ENCODE measurements at regions not wholly inside any gene's neighbourhood (a gene's known extent, or its start where the extent isn't known, plus 50 kb on each side); places are given as distances from the start of the nearest gene placed in this dataset.

DNA sequence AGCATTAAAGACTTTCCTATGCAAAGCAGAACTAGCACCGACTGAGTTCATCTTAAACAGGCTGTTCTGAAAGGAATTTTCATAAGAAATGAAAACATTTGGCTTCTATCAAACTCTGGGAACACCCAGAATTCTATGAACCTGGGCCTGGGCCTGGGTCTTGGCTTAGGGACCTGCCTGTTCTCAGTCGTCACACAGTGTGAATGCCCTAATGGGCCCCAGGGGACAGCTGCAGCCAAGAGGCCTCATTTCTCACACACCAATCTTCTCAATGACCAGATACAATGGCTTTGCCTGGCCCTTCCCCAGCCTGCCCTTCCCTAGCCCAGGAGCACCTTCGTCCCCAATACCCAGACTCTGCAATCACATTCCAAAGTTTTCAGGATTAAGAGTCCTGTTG is 234.9 kb upstream of the ARHGAP20 start:
- Mint-ChIP-seq H3K9me3 (peaks cover 4% of the 10 kb centered on the region), H3K27me3 (ENCODE audit: insufficient read depth) (no peaks in the 10 kb centered on the region), H3K4me3 (no peak overlapping the region)

GRCh38 chr11:110939471-110939870 is 227.2 kb upstream of the ARHGAP20 start:
- intact Hi-C loops (cut with micrococcal nuclease) = no loop called here
- Mint-ChIP-seq H3K9me3 (no peaks in the 10 kb centered on the region), H3K27me3 (ENCODE audit: insufficient read depth) (peaks cover 2% of the 10 kb centered on the region), H3K4me1 (ENCODE audit: low read depth) (no peaks in the 10 kb centered on the region), H3K27ac (no peak overlapping the region), H3K4me3 (no peak overlapping the region), H3K36me3 (ENCODE audit: low read depth) (no peaks in the 10 kb centered on the region)
- no peak for DNase-seq (ENCODE audit: low spot score)

More for the DNA sequence above, 234.9 kb upstream of the ARHGAP20 start:
- intact Hi-C loops (cut with micrococcal nuclease) = no loop called here
- no peaks in the 10 kb centered on the region for H3K4me1 Mint-ChIP-seq (ENCODE audit: low read depth)
- no peak overlapping the region for H3K27ac Mint-ChIP-seq
- H3K36me3 Mint-ChIP-seq (ENCODE audit: low read depth) = no peaks in the 10 kb centered on the region
- no peak for DNase-seq (ENCODE audit: low spot score)

DNA sequence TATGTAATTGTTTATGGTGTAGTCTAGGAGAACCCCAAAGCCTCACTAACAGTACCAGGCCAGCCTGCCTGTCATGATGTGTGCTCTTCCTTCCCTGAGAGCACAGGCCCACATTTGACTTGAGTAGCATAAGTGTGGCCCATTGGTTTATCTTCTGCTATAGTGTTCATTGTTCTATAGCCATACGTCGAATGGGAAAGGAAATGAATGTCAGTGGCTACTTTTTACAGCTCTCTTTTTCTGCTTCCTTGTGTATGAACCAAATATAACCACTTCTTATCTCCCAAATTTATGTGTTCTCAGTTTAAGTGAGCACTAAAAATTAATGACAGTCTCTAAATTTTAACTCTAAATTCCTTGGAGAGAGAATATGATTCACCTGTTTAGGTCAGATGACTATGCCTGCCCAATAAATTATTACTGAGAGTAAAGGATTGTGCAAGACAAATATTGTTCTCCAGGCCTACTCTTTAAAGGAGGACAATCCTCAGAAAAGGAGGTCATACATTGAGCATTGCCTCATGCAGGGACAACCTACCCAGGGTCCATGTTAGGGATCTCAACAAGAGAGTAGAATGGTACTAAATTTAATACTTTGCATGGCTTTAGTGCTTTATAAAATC is 222.9 kb upstream of the ARHGAP20 start:
- H3K4me1 Mint-ChIP-seq (ENCODE audit: low read depth) = no peaks in the 10 kb centered on the region
- intact Hi-C loops (cut with micrococcal nuclease) = no loop called here
- no peaks in the 10 kb centered on the region for H3K36me3 Mint-ChIP-seq (ENCODE audit: low read depth)
- no peaks in the 10 kb centered on the region for H3K9me3 Mint-ChIP-seq
- H3K4me3 Mint-ChIP-seq = no peak overlapping the region
- H3K27me3 Mint-ChIP-seq (ENCODE audit: insufficient read depth) = peaks cover 2% of the 10 kb centered on the region
- no peak for DNase-seq (ENCODE audit: low spot score)
- no peak overlapping the region for H3K27ac Mint-ChIP-seq

GRCh38 chr11:110929129-110929528 is 216.9 kb upstream of the ARHGAP20 start:
- no peaks in the 10 kb centered on the region for H3K9me3 Mint-ChIP-seq
- H3K36me3 Mint-ChIP-seq (ENCODE audit: low read depth) = no peaks in the 10 kb centered on the region
- H3K4me3 Mint-ChIP-seq = no peak overlapping the region
- no peak for DNase-seq (ENCODE audit: low spot score)
- H3K27ac Mint-ChIP-seq = no peak overlapping the region
- H3K4me1 Mint-ChIP-seq (ENCODE audit: low read depth) = no peaks in the 10 kb centered on the region
- intact Hi-C loops (cut with micrococcal nuclease) = no loop called here
- peaks cover 5% of the 10 kb centered on the region for H3K27me3 Mint-ChIP-seq (ENCODE audit: insufficient read depth)

DNA sequence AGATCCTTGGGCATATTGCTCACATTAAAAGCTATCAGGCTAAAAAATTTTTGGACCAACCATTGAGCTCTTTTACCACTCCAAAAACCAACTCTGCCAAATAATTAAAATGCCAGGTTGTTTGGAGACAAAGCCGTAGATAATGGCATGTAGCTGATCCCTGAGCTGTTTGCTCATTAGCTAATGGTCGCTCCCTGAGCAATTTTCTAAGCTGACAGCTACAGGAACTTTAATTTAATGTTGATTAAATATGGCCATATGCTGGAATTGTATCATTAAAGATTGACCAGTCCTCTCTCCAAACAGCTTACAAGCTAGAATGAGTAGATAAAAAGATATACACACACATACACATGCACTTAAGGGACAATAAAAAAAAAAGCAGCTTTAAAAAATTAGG is 216.2 kb upstream of the ARHGAP20 start:
- Mint-ChIP-seq H3K9me3 (no peaks in the 10 kb centered on the region), H3K27ac (no peak overlapping the region), H3K4me3 (no peak overlapping the region), H3K27me3 (ENCODE audit: insufficient read depth) (peaks cover 5% of the 10 kb centered on the region), H3K4me1 (ENCODE audit: low read depth) (no peaks in the 10 kb centered on the region), H3K36me3 (ENCODE audit: low read depth) (no peaks in the 10 kb centered on the region)
- DNase-seq (ENCODE audit: low spot score) = no peak
- intact Hi-C loops (cut with micrococcal nuclease) = no loop called here

- intact Hi-C loops (cut with micrococcal nuclease) = no loop called here
- no peak for DNase-seq (ENCODE audit: low spot score)
- Mint-ChIP-seq H3K27ac (no peak overlapping the region), H3K9me3 (peaks cover 3% of the 10 kb centered on the region), H3K4me1 (ENCODE audit: low read depth) (peaks cover 7% of the 10 kb centered on the region), H3K36me3 (ENCODE audit: low read depth) (no peaks in the 10 kb centered on the region), H3K27me3 (ENCODE audit: insufficient read depth) (peaks cover 5% of the 10 kb centered on the region), H3K4me3 (no peak overlapping the region)
Observed at GRCh38 chr11:110921742-110922521, 209.7 kb upstream of the ARHGAP20 start.

DNA sequence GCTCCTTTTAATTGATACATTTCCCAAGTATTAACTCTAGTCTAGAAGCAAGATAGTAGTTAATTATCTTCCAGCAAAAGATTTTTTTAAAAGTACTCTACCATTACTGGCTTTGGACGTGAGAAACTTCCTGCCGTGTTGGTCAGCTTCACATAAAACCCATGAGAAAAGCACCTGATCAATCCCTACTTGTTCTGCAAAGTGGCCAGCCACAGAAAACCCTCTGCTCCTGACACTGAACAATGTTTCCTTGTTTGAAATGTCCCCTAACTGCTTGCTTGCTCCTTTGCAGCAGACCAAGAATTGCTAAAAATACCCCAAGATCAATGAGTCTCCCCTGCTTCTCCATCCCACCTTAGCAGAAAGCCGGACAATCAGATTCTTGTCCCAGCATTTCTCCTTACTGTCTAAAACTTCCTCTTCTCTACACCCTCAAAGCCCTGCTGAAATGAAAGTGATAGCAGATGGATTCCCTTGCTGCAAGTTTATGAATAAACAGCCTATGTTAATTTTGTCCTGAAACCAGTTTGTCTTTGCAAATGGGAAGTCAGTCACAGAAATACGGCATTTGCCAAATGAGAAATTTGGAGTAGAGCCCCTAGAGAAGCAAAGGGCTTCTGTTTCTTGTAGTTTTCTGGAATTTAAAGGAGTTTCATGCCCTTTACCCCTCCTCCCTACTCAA is 207.1 kb upstream of the ARHGAP20 start:
- no peak overlapping the region for H3K27ac Mint-ChIP-seq
- DNase-seq (ENCODE audit: low spot score) = no peak
- no peaks in the 10 kb centered on the region for H3K36me3 Mint-ChIP-seq (ENCODE audit: low read depth)
- intact Hi-C loops (cut with micrococcal nuclease) = no loop called here
- peaks cover 7% of the 10 kb centered on the region for H3K4me1 Mint-ChIP-seq (ENCODE audit: low read depth)
- peaks cover 10% of the 10 kb centered on the region for H3K9me3 Mint-ChIP-seq
- H3K27me3 Mint-ChIP-seq (ENCODE audit: insufficient read depth) = peaks cover 3% of the 10 kb centered on the region
- no peak overlapping the region for H3K4me3 Mint-ChIP-seq

DNA sequence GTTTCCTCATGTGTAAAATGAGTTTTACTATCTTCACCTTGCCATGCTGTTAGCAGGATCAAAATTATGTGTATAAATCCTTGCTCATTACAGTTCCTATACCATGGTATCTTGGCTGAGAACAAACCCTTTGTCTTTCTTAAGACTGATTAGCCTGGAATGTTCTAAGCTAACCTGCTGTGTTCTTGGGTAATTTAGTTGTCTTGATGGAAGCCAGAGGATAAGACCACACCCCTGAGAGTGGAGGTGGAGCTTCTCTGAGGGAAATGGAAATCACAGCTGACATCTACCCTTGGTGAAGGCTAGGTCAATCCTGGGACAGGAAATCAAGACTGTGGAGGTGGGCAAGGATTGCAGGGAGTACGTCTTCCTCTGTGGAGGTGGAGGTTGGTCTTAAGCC is 206.1 kb upstream of the ARHGAP20 start:
- peaks cover 7% of the 10 kb centered on the region for H3K4me1 Mint-ChIP-seq (ENCODE audit: low read depth)
- H3K36me3 Mint-ChIP-seq (ENCODE audit: low read depth) = no peaks in the 10 kb centered on the region
- no peak overlapping the region for H3K27ac Mint-ChIP-seq
- no peak overlapping the region for H3K4me3 Mint-ChIP-seq
- intact Hi-C loops (cut with micrococcal nuclease) = no loop called here
- DNase-seq (ENCODE audit: low spot score) = no peak
- peaks cover 10% of the 10 kb centered on the region for H3K9me3 Mint-ChIP-seq
- peaks cover 4% of the 10 kb centered on the region for H3K27me3 Mint-ChIP-seq (ENCODE audit: insufficient read depth)

DNA sequence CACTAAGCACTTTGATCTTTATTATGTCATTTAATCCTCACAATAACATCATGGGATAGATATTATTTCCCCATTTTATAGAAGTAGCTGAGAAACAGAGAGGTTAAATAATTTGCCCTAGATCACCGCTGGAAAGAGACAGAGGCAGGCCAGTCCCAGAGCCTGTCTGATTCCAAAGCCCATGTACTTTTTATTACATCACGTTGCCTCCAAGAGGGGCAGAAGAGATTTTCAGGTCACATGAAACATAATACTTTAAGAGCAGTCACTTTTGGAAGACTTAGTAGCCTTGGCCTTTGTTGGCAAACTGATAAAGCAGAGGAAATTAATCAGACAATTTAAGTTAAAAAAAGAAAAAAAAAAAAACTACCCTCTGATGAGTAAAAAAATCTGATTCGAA is 200.2 kb upstream of the ARHGAP20 start:
- intact Hi-C loops (cut with micrococcal nuclease) = no loop called here
- Mint-ChIP-seq H3K27me3 (ENCODE audit: insufficient read depth) (peaks cover 4% of the 10 kb centered on the region), H3K9me3 (peaks cover 9% of the 10 kb centered on the region), H3K4me1 (ENCODE audit: low read depth) (peaks cover 16% of the 10 kb centered on the region), H3K27ac (no peak overlapping the region), H3K36me3 (ENCODE audit: low read depth) (no peaks in the 10 kb centered on the region), H3K4me3 (no peak overlapping the region)
- DNase-seq (ENCODE audit: low spot score) = no peak

DNA sequence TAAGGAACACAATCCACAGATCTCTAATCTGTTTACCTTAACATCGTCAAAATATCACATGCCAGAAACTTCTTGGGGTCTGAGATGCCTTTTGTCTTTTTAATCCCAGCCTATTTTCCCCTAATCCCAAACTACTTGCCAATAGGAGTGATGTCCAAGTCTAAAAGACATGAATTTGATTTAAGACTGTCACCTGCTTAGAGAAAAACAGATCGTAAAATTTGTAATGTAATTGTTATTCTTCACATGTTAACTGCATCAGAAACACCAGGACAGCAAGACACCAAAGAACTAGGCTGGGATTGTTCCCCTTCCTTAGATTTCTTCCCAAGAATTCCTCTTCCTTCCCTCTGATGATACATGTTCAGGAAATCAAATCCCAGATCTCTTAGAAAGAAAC is 198.1 kb upstream of the ARHGAP20 start:
- Mint-ChIP-seq H3K4me1 (ENCODE audit: low read depth) (peaks cover 20% of the 10 kb centered on the region), H3K27ac (no peak overlapping the region), H3K36me3 (ENCODE audit: low read depth) (no peaks in the 10 kb centered on the region), H3K9me3 (peaks cover 13% of the 10 kb centered on the region), H3K27me3 (ENCODE audit: insufficient read depth) (peaks cover 4% of the 10 kb centered on the region), H3K4me3 (no peak overlapping the region)
- no peak for DNase-seq (ENCODE audit: low spot score)
- intact Hi-C loops (cut with micrococcal nuclease) = no loop called here

DNA sequence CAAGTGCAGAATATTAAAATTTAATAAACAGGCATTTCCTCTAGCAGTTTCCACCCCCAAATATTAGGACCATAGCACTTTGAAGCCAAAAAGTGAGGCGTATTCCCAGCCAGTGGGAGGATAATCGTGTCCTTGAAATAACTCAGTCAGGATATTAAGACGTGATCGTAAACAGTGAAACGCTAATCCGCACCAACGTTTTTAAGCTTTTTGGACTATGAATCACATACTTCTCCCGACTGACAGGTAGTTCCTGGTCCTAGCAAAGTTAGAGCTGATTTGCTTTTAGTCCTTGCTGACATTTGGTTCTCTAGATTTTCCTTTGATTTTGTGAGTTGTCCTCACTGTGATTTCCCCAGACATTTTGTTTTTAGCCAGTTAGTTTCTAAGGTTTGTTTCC is 197.1 kb upstream of the ARHGAP20 start:
- peaks cover 7% of the 10 kb centered on the region for H3K9me3 Mint-ChIP-seq
- H3K4me1 Mint-ChIP-seq (ENCODE audit: low read depth) = peaks cover 20% of the 10 kb centered on the region
- peaks cover 2% of the 10 kb centered on the region for H3K27me3 Mint-ChIP-seq (ENCODE audit: insufficient read depth)
- intact Hi-C loops (cut with micrococcal nuclease) = no loop called here
- H3K4me3 Mint-ChIP-seq = no peak overlapping the region
- H3K27ac Mint-ChIP-seq = no peak overlapping the region
- no peaks in the 10 kb centered on the region for H3K36me3 Mint-ChIP-seq (ENCODE audit: low read depth)
- no peak for DNase-seq (ENCODE audit: low spot score)

GRCh38 chr11:110908401-110909105 is 196.3 kb upstream of the ARHGAP20 start:
- intact Hi-C loops (cut with micrococcal nuclease) = no loop called here
- Mint-ChIP-seq H3K27me3 (ENCODE audit: insufficient read depth) (no peaks in the 10 kb centered on the region), H3K4me1 (ENCODE audit: low read depth) (peaks cover 20% of the 10 kb centered on the region), H3K27ac (no peak overlapping the region), H3K36me3 (ENCODE audit: low read depth) (no peaks in the 10 kb centered on the region), H3K9me3 (peaks cover 7% of the 10 kb centered on the region), H3K4me3 (no peak overlapping the region)
- DNase-seq (ENCODE audit: low spot score) = no peak

GRCh38 chr11:110907629-110908028 is 195.4 kb upstream of the ARHGAP20 start:
- Mint-ChIP-seq H3K36me3 (ENCODE audit: low read depth) (no peaks in the 10 kb centered on the region), H3K9me3 (peaks cover 7% of the 10 kb centered on the region), H3K27me3 (ENCODE audit: insufficient read depth) (no peaks in the 10 kb centered on the region), H3K4me1 (ENCODE audit: low read depth) (peaks cover 20% of the 10 kb centered on the region), H3K27ac (no peak overlapping the region), H3K4me3 (no peak overlapping the region)
- intact Hi-C loops (cut with micrococcal nuclease) = no loop called here
- DNase-seq (ENCODE audit: low spot score) = peak; percentile 17

Data from activated T-helper 1 cell treated with anti-CD3 and anti-CD28 coated beads, Interleukin-12 subunit alpha, Interleukin-12 subunit beta, Interleukin-2, Interleukin-4 antibody, amounts not matched to agents 30 ng/mL and 10 ng/mL and 1 ng/mL, durations not matched to agents 14 hours and 24 hours and 36 hours (primary cell).